ENCODE measurements at regions not wholly inside any gene's neighbourhood (a gene's known extent, or its start where the extent isn't known, plus 50 kb on each side); places are given as distances from the start of the nearest gene placed in this dataset.

DNA sequence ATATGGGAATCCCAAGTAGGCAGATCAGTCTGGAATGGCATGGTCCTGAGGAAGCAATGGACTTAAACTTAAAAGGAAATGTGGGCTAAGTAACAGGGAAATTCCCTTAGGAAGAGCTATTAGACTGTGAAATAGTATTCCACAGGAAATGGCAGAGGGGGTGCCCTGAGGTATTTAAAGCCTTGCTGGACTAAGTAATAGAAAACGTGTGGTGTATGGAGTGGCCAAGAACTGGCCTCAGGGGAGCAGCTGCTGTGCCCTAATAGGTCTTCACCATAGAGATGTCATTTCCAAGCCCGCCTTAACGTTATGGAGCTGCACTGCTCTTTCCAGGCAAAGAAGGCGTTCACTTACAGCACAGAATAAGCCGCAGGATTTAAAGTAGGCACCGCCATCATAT is 365.2 kb upstream of the ZMIZ1 start:
- DNase-seq = no peak

DNA sequence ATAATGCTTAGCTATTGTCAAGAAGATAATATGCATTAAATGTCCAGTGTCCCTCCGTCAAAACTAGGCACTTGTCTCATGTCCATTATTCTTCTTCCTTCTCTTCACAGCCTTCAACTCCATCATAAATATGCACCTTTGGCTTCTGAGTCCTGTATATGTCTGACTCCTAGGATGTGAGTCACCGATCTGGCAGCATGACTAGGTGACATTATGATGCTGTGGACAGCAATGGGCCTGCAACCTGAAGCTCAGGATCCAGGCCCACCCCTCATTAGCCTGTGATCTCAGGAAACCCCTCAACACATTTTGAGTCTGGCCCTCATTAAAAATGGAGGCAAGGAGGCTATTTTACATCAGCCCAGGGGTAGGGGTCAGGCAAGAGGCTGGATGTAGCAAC is 362.5 kb upstream of the ZMIZ1 start:
- DNase-seq = no peak

DNA sequence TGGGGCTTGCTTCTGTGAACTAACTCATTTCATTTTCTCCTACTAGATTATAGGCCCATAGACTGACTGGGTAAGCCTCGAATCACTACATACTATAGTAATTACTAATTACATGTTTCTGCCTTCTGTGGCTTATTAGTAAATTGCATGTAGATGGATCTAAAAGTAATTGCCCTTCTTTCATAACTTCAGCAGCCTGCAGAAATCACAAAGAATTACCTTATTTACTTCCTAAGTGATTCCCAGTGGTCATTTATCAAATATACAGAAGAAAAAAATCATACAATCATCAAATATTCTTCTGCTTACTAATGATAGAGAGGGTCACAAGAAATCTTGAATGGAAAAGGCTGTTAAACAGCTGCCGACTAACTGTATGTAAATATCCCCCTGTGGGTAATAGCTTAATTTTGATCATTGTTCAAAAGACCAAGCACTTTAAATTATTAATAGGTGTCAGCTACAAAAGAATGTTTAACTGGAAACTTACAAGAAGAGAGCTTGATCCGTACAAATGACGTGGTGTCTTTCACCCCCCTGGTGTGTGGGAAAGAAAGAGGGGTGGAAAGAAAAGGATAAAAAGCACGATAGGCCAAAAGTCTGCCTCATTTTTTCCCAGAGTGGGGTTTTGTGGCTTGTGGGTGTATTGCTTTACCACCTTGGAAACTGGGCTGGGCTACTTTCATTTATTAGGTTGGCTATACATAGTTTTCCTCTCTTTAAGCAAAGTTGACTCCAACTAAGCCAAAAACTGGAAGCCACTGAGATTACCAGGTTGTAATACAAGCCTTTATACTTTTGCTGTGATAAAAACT is 361.8 kb upstream of the ZMIZ1 start:
- DNase-seq = no peak

DNA sequence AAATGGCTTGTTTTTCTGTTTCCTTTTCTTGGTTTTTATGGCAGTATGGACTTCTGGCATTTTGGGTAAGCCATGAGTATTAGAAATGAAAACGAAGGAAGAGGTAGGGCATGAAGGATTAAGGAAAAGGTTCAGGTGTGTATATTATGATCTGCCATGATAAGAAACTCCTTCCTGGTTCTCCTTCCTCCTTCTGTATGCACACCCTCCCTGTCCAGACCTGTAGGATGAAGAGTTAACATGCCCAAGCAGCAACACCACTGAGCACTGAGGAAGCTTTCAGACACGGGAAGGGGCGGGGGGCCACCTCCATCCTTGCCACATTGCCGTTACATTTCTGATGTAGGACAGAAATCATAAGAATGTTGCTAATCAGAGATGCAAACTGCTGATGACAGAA is 361.0 kb upstream of the ZMIZ1 start:
- DNase-seq = no peak

DNA sequence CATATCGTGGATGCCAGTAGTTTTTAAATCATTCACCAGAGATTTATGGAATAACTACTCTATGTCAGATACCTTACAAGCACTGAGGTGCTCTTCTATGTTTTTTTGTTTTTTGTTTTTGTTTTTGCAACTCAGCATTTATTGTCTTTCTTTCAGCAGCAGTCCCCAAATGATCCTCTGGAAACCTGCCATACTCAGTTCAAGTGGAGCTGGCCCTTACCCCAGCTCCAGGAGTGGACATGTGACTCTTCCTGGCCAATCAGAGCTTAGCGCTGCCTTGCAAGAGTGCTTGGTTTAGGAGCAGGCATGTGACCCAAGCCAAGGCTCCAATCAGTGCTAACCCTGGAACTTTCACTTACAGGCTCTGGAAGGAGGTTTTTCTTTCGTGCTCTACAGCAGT is 356.6 kb upstream of the ZMIZ1 start:
- DNase-seq = no peak

DNA sequence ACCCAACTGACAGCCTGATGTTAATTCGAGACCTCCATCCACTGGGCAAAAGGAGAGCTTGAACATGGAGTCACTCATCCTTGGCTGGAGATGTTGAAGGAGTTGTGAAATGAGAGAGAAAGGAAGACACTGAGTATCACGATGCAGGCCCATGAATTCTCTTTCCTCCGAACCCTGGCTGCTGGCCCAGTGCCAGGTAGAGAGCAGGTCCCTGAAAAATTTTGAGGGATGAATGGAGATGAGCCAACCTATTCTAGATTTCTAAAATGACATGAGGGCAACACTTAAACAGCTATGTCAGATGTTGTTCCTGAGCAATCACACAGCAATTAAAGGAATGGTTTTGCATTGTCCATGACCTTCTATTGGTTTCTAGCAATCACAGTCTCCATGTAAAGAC is 355.1 kb upstream of the ZMIZ1 start:
- DNase-seq = no peak

DNA sequence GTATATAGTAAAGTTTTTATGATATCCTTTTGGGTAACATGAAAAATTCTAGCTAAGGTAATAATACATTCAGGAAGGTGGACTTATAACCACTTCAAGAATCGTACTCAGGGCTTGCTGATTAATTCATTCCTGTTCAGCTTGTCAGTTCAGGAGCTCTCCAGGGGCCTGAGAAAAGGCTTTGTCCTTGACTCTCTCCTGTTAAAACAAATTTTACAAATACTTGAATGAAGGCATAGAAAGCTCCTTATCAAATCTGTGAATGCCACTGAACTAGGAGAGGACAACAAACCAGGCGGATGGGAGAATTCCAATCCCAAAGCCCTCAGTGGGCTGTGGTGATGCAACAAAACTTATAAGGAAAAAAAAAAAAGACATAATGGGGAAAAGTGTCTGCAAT is 354.5 kb upstream of the ZMIZ1 start:
- no peak for DNase-seq

DNA sequence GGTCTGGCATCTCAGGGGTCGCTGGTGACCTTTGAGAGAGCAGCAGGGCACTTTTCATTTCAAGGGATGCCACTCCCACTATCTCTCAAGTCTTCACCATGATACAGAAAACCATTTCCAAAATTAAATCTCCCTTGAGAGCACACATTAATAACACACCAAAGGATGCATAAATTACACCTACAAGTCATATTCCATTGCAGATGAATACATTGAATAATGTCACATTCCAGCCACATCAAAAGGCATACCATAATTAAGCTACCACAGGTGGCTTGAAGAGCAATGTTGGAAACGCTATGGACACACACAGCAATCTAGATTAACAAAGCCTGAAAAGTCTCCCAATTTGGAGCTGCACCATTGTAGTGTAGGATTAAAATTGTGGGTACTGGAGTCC is 353.3 kb upstream of the ZMIZ1 start:
- no peak for DNase-seq

DNA sequence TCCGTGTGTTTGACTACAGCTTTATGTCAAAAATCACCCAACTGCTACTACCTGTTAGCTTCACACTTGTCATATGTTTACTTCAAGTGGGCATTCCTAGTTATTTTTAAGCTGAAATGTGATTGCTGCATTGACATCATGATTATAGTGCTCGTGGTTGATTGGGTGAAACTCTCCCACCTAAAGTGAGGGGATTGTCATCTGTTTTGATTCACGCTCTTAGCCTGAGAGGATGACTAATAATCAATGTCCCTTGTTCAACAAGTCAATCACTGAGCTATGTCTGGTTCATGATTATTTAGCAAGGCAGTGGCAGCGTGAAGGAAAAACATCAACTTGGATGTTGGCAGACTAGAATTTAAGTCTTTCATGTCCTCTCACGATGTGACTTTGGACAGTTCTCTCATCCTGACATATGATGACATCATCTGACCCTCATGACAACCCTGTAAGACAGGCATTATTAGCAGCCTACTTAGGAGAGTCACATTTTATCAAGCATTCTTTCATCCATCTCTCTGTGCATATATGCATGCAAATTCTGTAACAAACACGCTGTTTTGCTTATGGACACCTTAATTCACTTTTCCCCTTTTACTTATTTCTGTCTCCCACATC is 352.6 kb upstream of the ZMIZ1 start:
- no peak for DNase-seq

DNA sequence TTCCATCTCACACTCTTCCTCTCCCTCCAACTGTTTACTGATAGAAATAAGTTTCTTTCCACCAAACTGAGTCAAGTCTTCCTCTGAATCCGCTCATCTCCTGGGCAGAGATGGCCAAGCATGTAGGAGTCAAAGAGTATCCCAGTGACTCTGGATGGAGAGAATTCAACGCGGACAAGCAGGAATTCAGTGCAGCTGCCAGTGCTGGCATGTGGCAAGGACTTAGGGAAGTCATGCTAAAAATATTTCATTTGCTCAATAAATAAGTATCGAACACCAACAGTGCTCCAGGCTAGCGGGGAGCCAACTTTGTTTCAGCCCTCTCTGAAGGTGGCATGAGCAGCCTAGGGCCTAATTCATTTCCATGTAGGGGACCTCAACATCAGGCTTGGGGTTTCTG is 351.6 kb upstream of the ZMIZ1 start:
- DNase-seq = no peak

DNA sequence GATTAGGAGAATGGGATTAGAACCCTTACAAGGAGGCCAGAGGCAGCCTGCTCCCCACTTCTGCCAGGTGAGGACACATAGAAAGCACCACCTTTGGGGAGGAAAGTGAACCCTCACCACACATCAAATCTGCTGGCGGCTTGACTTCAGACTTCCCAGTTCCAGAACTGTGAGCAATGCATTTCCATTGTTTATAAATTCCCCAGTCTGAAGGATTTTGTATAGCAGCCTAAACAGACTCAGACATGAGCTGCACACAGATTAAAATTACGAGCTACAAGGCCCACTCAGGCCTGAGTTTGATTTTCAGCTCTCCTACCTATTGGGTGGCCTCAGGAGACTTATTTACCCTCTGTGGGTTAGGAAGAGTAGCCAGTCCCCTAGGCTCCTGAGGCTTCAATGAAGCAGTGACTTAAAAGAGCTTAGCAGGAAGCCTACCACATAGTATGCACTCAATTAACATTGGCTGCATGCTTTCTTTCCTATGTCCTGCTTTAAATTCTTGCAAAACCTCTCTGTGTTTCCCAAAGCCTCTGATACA is 350.7 kb upstream of the ZMIZ1 start:
- DNase-seq = no peak

DNA sequence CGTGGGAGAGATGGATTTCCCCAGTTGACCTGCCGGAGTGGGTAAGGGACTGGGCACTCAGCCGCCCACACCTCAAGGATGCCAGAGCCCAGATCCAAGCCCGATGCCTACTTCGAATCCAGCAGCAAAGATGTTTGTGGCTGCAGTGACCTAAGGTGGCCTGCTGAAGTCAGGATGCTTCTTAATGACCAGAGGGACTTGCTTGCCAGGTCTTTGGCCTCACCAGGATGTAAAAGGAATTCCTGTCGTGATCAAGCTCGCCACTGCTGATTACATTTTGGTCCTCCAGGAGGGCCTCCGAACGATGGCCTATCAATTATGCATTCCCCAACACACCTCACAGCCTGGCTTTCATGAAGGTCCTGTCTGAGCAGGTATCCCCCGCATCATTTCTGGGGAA is 349.5 kb upstream of the ZMIZ1 start:
- no peak for DNase-seq

DNA sequence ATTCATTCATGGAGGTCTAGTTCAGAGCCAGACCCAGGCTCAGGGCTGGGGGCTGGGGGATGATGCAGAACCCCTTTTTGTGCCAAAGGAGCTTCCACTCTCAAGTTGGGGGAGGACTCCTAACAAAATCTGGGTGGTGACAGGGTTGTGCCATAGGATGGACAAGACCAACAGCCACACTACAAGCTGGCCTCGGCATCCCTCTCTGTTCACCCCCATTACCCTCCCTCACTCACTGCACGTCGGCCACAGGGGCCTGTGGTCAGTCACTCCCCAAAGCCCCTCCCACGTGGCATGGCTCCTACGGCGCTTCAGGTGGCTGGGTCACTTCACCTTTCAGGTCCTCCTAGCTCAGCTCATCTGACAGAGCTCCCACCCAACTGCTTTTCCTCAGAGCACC is 348.7 kb upstream of the ZMIZ1 start:
- DNase-seq = no peak

DNA sequence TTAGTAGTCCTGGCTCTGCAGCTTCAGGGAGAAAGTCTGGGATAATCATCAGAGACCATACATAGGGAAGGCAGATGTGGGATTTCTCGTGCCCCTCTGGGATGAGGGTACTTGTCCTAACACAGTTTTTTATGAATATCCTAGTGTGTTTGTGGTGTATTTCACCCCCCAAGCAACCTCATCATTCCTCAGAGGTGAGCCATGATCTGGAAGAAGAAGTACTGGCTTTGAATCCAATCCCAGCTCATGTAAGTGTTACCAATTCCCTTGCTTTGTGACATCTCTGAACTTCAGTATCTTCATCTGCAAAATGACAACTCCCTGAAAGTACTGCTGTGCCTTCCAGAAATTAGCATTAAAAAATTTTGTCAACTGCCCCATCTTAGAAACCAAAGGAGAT is 347.5 kb upstream of the ZMIZ1 start:
- DNase-seq = no peak

DNA sequence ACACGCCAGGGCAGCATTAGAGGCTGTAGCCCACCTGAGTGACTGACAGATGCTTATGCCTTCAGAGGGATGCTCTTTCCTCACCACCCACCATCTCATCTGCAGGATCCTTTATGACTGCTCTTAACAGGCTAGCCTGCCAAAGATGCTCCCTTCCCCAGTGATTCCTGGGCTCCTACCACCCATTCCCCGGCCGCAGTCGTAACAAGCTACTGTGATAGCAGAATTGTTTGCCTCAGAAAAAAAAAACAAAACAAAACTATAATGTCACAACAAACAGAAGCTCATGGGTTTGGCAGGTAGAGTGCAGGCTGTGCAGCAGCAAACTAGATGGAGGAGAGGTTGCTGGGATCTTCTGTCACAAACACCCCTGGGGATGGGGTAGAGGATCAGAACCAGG is 343.9 kb upstream of the ZMIZ1 start:
- no peak for DNase-seq

DNA sequence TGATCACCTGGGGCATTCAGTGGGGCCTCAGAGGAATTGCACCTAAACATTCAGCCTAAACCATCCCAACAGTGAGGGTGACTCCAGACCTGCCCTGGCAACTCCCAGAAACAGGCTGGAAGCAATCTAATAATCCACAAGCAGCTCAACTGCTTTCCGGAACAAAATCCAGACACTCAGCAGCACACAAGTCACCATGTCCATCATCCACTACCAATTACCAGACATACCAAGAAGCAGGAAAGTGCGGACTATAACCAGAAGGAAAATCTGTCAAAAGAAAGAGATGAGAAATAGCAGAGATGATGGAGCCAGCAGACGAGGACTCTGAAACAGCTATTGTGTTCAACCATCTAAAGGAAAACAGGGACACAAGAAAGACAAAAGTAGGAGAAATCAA is 342.6 kb upstream of the ZMIZ1 start:
- DNase-seq = no peak

DNA sequence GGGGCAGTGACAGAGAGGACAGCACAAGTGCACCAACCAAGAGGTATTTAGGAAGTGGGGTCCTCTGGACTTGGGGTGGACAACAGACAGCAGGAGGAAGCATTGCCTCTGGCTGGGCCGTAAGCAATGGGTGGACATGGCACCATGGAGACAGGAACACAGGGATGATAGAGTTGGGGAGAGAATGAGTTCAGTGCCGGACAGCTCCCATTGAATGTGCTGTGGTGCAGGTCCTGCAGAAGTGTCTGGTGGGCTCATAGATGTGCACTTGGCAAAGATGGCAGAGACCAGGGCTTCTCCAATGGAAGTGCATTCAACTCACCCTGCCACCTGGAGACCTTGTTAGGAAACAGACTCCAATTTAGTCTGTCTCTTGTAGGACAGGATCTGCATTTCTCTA is 341.5 kb upstream of the ZMIZ1 start:
- no peak for DNase-seq

DNA sequence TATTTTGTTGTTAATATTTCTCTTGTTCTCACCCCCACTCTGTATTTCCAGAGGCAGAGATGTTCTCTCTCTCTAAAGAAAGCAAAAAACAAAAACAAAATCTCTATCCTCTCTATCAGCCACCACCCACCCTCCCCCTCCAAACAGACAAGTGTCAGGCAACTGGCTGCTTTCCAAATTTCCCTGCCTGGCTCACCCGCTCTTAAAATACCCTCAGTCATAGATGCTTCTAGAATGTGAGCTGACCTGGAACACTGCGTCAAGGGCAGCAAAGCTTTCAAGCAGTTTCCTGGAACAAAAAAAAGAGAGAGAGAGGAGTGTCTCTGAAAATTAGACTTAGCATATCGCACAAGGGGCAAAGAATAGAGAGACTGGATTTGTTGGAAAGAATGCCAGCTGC is 341.0 kb upstream of the ZMIZ1 start:
- DNase-seq = no peak

DNA sequence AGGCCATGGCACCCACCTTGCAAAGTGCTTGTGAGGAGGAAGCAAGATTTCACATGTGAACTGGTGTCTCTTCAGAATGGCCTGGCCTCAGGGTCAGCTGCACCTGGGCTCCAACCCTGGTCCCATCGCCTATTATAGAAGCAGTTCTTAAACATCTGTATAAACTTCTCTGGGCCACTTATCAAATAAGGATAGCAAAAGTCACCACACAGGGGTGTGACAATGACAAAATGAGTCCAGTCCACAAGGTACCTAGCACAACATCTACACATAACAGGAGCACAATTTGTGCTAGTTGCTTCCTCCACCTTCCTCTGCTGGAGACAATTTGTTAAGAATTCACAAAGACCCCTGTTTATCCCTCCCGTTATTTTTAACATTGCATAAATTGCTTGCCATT is 340.6 kb upstream of the ZMIZ1 start:
- no peak for DNase-seq

DNA sequence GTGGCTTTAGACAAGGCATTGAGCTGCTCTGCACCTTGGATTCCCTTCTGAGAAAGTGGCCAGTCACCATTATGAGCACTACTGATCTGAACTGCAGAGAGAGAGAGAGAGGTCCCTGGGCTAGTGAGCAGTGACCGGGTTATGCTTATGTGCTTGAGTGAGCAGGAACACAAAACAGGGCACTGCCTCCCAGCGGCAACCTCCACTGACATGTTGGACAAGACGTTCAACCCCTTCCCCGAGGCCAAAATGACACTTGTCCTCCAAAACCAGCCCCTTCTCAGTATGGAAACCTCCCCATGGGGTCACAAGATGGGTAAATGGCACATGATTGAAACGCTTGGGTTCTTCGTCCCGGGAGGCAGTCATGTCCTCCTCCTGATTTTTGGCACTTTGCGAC is 339.4 kb upstream of the ZMIZ1 start:
- no peak for DNase-seq

DNA sequence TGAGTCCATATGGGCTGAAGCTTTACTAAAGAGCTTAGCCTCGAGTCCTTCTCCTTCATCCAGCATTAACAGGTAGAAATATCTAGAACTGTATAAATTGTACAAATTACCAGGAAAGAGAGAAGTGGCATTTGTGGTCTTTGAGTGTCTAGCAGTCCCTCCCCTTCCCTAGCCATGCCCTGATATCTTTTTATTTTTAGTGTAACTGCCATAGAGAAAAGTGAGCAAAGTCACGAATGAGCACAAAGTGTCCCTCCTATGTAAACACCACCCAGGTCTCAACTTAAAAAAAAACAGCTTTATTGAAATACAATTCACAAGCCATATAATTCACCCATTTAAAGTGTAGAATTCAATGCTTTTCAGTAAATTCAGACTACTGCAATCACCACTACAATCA is 339.0 kb upstream of the ZMIZ1 start:
- no peak for DNase-seq

DNA sequence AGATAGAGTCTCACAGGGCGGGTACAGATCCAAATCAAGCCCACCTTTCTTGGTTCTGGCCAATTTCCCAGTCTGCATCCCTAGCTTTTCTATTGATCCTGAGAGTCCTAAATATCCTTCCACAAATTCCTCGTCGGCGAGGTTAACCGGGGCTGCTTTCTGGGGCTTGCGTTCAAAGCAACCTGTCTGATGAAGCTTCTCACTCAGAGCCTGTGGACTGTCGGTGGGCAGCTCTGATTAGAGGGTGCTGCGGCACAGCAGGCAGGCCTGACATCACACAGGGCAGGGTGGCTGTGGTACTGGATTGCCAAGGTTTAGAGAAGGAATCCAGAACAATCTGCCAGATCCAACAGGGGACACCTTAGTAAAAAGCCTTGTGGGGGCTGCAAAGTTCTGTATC is 338.0 kb upstream of the ZMIZ1 start:
- no peak for DNase-seq

DNA sequence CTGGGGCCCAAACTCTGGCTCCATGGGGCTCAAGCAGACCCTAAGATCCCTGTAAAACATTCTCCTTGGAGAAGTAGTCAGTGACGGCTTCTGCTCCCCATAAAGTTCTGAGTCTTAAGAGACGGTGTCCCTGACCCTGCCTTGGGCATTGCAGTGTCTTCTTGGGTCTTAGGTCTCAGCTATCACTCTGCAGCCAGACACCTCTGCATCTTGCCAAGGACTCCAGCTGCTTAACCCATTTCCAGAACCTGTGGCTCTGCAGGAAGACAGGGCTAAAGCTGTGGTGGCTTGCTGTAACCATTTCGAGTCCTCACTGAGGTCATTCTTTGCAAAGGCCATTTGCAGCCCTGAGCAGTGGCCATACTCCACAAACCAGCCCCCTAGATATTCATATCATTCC is 337.1 kb upstream of the ZMIZ1 start:
- DNase-seq = no peak

DNA sequence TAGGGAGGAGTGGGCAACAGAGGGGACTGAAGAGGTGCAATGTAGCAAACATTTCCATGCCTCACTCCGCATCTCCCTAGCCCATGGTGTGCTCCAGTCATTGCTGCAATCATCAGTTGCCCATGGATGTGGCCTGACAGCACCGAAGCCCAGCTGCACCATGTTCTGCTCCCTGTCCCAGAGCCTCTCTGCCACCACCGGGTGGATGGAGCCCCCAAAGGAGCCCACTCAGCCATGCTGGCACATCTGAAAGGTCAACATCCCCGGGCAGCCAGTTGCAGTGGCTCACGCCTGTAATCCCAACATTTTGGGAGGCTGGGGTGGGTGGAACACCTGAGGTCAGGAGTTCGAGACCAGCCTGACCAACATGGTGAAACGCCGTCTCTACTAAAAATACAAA is 336.4 kb upstream of the ZMIZ1 start:
- no peak for DNase-seq
